HG02571 (cell line): ENCODE measurements at regions not wholly inside any gene's neighbourhood (a gene's known extent, or its start where the extent isn't known, plus 50 kb on each side); places are given as distances from the start of the nearest gene placed in this dataset.

Experiments
- ATAC-seq: cut with Tn5 transposase; IDR thresholded peaks from one replicate; pipeline ENCODE4 v1.9.1; 2021; ENCODE audit warnings: mild to moderate bottlenecking, moderate library complexity; ENCODE audit not compliant: unreplicated experiment

DNA sequence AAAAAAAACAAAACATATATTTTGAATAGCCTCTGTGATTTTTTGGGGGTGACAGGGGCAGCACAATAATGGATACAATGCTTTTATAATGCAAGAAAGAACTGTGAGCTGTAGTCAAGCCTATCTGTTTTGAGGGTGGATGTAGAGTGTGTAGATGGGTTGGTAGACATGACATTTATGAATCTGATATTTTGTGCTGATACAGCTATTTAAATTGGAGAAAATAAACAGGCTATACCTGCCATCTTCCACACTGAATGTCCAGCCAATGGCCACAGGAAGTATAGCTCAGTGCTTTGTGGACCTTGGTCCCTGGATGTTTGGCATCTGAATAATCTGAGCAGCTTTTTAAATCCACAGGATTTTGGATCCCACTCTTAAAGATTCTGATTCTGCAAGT, 175.0 kb downstream of the NEDD1 start:
- ATAC-seq: no peak

DNA sequence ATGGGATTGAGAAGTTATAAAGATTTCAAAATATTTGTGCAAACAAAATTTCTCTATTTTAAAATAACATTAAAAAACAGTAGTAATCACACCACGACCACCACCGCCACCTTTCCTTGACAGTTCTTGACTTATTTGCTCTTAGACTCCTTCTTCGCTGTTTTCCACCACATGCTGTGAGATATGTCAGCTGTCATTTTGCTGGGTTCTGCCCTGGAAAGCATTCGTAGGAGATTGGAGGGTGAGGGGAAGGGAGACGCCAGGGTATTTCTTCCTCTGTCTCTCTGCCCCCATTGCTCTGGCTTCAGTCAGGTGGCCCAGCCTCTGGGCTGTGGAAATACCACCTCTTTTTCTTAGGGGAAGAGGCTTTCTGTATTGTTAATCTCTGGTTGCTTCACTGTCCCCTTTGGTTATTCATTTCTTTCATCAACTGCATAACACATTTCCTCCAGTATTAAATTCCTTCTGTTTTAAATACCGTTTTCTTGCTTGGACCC, 186.2 kb downstream of the NEDD1 start:
- ATAC-seq: no peak

DNA sequence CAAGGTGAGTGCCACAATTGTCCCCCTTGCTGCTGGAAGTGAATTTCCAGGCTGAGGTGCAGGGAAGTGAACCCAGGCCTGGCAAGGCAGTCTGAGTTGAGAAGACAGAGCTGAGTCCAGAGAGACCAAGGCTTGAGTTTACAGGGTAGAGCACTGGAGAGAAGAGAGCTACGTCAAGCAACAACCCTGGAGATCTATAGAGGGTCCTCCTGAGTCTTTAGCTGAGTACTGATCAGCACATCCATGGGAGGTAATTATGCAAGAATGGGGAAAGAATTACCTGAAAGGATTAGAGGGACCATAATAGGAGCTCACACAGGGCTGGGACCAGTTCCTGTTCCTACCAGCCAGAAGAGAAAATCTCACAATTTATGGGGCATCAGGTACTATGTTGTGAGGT, 190.7 kb downstream of the NEDD1 start:
- ATAC-seq: no peak

DNA sequence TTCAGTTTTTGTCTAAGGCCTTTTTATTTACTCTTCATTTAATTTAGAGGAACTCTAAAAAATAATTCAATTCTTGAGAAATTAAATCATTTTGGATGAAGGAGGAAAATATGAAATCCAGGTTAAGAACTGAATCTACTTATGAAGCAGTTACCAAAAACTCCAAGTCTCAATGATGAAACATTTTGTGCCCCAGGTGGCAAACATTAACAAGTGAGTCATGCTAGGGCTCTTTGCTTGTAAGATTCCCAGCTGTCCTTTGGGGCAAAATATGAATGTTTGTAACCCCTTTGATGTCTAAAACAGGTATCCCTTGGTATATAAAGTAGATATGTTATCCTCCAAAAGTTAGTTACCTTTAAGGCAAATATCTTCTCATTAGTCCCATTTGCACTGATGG, 202.4 kb downstream of the NEDD1 start:
- ATAC-seq: no peak

DNA sequence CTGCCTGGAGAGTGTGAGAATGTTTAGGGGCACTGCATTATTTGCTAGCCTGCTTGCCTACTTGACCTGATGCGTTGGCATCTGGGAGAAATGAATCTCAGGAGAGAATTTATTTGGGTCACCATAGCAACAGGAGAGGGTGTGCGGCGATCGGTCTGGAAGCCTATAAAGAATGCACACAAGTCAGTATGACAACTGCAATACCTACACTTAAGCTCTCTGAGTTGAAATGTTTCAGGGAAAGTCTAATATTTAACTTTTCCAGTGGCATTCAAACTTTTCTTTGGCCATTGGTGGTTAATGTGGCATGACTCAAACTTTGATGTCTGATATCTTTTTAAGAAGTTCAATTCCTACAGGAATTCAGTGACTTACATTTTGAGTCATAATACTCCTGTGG, 205.1 kb downstream of the NEDD1 start:
- ATAC-seq: no peak

DNA sequence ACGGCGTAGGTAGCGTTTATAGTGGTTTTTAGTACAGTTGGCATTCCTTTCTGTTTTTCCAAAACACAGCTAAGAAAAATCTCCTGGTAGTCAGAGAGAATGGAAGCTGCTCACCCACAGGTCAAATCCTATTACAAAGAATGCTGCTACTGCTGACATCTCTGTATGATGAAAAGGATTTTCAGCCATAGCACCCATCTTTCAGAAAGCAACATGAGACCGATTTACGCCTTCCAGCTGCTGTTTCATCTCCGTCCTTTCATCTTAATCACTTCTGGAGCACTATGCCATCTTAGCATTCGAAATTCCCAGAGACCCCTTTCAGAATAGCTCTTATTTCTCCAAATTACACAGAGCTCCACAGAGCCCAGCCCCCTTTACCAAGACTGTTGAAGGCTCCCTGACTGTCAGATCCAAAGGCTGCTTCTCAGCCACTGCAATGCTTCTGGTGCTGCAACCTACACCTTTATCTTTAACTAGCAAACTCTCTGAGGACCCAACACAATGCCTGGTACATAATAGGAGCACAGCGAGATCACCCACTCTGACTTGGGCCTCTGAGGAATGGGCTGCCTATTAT, 211.8 kb downstream of the NEDD1 start:
- ATAC-seq: no peak

DNA sequence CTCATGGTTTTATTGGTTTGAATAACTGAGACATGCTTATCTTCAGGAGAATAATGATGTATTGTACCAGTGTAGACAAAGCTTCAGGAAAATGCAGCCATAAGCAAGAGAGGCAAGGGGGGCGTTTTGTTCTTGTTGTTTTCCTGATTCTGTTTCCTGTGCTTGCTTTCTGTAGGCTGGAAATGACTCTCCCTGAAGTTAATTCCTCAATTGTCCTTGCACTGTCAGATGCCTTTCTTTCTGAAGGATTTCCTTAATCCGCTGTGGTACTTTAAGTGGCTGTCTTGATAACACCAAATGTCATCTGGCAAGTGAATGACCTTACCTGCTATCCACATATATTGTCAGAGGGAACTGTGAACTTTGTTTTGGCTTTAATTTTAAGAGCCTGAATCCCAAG, 220.0 kb downstream of the NEDD1 start:
- ATAC-seq: no peak

DNA sequence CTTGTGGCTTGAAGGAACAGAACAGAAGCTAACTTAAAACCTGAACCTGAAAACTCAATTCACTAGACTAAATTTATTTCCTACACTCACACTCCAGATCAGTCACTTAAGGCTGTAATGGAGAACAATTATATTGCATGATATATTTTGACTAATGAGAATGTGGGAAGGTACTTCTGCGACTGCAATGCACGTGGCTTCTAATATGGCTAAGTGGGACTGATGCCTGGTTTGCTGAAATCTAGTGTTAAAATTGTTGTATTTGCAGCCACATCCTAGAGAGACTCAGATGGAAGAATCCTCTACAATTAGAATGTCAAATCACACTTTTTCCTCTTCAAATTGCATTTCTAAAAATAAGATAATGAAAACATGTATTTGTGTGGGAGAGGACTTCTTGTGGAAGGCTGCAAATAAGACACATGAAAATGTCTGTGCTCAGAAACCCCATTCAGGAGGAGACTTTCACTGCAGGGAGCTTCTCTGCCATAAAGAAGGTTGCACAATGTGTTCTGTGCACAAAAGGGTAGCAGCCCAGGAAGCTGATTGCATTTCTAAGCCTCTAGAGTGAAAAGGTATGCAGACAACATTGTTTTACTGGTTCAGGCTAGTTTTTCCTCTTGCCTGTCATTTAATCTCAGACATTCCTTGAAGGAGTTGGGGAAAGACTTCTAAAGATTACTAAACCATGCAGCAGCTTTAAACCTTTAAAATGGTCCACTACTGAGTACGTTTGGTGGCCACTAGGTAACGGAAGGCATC, 224.3 kb downstream of the NEDD1 start:
- ATAC-seq: no peak

DNA sequence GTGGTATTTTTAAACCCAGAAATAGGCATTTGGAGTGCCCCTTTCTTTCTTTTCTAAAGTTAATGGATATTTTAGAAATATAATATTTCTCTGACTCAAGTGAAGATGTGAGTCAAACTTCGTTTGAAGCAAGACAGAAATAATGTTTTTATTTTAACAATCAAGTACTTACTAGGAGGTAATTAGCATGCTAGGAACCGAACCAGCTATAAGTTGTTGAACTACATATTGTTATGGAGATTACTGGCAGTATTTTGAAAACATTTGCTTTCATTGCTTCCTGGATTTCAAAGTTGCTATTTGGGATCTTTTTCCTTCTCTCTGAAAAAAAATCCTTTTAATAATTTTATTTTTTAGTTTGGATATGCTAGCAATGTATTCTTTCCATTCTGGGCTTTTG, 225.2 kb downstream of the NEDD1 start:
- no peak for ATAC-seq

DNA sequence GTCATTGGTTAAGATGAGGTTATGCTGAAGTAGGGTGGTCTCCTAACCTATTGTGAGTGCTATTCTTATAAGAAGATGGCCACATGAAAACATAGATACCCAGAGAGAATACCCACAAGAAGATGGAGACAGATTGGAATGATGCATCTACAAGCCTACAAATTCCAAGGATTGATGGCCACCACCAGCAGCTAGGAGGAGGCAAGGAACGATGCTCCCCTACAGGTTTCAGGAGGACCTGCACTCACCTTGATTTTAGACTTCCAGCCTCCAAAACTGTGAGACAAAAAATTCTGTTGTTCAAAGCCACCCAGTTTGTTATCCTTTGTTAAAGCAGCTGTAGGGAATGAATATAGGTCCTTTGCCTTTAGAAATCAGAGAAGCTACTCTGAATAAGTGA, 227.4 kb downstream of the NEDD1 start:
- ATAC-seq: no peak

DNA sequence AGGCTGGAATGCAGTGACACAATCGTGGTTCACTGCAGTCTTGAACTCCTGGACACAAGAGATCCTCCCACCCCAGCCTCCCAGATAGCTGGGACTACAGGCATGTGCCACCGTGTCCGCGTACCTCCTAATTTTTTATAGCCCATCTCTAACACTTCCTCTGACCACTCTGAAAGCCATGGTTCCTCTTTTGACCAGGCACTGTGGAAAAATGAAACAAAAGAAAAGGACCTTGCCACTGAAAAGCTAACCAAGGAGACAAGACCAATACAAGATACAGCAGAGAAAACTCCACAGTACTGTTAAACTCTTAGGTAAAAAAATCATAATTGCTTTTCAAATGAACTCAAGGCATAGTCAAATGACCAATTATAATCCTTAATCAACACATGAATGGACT, 233.3 kb downstream of the NEDD1 start:
- no peak for ATAC-seq

DNA sequence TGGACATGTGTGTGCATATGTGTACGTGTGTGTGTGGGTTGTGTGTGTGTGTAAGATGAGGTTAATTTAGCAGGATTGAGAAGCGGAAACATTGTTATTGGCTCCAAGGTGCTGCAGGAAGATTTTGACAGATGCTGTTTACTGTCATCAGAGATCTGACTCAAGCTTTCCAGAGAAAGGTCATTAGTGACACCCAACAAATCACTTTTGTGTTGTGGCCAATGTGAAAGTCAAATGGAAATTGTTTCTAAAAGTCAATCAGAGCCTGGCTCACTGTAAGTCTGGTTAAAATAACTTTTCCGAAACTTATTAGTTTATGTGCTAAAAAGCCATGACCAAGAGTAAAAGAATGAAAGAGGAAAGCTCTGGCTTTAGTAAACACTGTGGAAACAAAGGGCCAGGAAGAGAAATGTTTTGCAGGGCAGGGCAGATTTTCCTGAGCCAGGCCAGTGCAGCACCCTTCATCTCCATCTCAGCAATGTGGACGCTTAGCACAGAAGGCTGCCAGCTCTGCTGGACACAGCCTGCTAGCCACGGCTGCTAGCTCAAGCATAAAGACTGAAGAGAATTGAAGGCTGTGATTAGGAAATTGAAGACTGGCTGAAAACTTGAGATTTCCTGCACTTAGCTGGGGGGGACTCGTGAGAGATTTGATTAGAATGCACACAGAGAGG, 235.8 kb downstream of the NEDD1 start:
- ATAC-seq: no peak

DNA sequence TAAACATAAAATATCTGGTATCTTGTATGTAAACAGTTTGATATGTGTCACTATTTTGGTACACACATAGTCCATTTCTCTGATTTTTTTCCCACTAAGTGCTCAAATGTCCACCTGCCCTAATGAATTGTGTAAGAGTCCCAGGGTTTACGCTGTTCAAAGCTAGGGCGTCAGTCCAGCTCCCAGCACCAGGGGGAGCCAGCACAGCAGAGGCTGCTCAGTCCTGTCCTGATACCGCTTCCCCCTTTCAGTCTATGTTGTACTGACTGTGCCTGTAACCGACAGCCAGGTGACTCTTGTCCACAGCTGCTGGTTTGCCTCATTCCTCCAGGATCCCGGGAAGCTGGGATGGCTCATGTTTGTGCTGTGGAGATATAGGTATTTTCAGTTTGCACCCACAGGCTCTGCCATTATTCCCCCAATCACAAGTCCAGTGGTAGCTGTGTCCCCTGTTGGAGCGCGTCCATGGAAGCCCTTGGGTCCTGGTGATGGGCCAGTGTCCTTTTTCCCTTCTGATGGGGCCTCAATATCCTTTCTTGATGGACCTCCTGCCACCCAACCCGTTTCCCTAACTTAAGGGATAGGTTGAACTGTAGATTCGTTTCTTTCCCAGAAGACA, 242.0 kb downstream of the NEDD1 start:
- peak; percentile 100 for ATAC-seq

DNA sequence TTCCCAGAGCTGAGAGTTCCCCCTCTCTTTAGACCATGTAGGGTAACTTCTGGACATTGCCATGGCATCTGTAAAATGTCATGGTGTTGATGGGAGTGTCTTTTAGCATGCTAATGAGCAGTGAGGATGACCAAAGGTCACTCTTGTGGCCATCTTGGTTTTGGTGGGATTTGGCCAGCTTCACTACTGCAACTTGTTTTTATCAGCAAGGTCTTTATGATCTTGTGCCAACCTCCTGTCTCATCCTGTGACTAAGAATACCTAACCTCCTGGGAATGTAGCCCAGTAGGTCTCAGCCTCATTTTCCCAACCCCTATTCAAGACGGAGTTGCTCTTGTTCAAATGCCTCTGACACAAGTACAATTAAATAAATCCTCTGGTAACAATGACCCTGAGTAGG, 244.4 kb downstream of the NEDD1 start:
- ATAC-seq: no peak

DNA sequence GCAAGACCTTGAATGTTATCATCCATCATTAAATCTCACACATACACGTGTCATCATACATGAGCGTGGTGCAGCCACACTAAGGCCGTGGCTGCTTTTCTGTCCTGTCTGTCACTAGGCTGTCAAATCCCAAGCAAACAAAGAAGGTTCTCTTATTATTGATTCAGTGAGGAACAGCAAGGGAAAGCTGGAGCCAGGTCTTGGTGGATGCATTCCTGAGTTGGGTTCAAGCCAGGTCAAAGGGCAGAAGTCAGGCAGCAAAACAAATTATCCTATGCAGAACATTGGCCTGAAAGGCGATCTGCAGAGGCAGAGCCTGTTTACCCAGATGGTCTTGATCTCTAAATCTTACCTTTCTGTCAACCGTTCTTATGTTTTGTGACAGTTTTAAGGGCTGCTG, 252.3 kb downstream of the NEDD1 start:
- no peak for ATAC-seq

DNA sequence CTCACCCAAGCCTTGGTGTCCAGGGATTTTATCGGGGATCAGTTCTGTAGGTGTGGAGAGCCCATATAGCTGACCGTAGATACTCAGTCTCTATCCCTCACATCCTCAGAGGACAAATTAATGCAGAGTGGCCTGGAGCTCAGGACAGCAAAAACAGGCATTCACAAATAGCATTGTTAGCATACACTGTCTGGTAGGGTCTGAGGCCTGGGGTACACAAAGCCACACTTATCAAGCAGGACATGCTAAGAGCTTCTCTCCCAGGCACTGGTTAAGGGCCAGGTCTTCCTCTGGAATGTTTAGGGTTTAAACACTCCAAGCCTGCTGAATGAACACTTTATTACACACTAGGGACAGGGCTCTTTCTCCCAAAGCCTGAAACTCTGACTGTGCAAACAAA, 253.2 kb downstream of the NEDD1 start:
- ATAC-seq: no peak

DNA sequence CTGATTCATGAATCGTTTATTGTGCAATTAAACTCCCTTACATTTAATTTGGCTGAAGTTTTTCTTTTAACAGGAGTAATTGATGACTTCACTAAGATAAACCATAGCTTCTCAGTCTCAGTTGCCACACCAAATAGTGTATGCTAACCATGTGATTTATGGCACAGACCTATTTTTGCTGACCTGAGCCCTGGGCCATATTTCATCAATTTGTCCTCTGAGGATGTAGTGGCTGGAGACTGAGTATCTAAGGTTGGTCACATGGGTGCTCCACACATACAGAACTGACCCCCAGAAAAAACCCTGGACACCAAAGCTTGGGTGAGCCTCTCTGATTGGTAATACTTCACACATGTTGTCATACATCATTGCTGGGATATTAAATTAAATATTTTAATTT, 255.1 kb downstream of the NEDD1 start:
- ATAC-seq: no peak

DNA sequence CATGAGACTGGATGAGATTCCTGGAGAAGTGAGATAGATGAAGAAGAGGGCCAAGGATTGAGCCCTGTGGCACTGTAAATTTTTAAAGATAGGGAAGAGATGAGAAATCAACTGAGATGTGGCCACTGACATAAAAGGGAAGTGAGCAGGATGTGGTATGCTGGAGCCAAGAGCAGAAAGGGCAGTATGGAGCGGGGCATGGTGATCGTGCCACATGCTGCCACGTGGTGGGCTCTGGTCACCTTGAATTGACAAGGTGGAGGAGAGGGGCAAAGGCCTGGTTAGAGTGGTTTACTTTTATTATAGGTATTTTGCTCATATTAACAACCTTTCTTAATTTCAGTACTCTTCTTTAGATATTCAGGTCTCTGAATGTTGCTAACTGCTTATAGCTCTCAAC, 257.9 kb downstream of the NEDD1 start:
- no peak for ATAC-seq

DNA sequence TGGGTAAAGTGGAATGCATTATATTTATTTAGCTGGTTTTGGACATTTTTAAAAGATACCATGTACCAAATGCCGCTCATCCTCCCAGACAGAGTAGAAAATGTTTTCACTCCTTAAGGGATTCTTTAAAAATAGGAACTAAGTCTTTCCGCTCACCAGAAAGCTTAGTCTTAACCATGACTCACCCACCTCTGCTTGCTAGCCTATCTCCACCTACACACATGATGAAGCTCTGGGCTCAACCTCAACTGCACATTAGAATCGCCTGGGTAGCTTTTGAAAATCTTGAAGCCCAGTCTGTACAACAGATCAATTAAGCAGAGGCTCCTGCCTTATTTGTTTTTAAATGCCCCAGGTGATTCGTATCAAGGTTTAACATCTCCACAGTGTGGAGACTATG, 260.5 kb downstream of the NEDD1 start:
- no peak for ATAC-seq

DNA sequence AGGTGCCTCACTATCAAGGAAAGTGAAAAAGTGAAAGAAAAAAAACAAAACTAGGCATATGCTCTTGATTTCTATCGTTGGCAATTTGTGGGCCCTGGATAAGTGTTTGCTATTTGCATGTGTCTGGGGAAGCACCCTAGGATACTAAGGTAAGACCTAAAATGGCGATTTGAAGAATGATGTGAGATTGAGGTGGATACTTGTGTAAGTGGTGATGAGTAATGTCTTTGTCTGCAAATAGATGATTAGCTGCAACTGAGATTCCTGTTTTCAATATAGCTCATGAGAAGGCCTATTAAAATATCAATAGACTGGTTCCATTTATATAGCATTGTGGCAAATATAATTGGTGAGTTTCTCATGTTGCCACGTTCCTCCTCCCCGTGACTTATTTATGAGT, 261.7 kb downstream of the NEDD1 start:
- no peak for ATAC-seq

DNA sequence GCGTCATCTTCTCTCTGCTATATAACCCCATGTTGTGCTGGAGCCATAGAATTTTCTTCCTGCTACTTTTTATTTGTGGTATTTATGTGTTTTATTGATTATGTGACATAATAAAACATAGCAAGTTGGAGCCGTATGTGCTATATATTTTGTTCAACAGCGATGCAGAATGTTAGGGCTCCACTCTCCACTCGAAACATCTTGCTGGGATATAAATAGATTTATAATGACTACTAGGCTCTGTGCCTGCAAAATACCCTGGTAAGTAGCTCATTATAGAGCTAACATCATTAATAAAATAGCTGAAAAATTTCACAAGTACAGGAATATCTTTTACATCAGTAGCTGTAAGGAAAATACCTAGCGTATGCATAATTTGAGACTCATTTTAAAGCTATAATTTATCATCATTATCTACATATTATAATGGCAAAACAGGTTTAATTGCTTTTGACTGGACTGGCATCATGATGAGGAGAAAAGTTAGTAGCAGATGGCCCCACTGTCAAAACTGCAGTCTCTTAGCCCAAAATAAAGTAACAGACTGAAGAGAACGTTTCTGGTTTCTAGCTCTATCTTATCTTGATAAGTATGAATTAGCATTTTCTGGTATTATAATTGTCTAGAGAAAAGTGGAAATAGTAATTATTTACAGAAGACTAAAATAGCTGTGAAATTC, 263.0 kb downstream of the NEDD1 start:
- ATAC-seq: no peak
